GM23248 (cell line): ENCODE measurements at regions not wholly inside any gene's neighbourhood (a gene's known extent, or its start where the extent isn't known, plus 50 kb on each side); places are given as distances from the start of the nearest gene placed in this dataset.

Experiments used
- EZH2 ChIP-seq: fragments of 200-600 bp; sonication (generic); IDR thresholded peaks from 2 replicates; pipeline ENCODE4 v1.6.1; 2018; ENCODE audit warnings: antibody characterized with exemption, mild to moderate bottlenecking; ENCODE audit not compliant: insufficient read depth, poor library complexity, severe bottlenecking
- EZH2phosphoT487 ChIP-seq: fragments of 200-600 bp; sonication (generic); IDR thresholded peaks from 2 replicates; pipeline ENCODE4 v1.6.1; 2018; ENCODE audit warnings: antibody characterized with exemption, moderate library complexity, mild to moderate bottlenecking, low read depth; ENCODE audit not compliant: insufficient read depth

- TF ChIP-seq EZH2 (no peak), EZH2phosphoT487 (no peak)
Observed at GRCh38 chr2:160647967-160648685, 154.5 kb upstream of the RBMS1 start.
